SK-N-MC (cell line): ENCODE measurements at regions not wholly inside any gene's neighbourhood (a gene's known extent, or its start where the extent isn't known, plus 50 kb on each side); places are given as distances from the start of the nearest gene placed in this dataset.

Experiments
- EZH2 ChIP-seq: fragments of 200-600 bp; sonication (generic); IDR thresholded peaks from one replicate; pipeline ENCODE4 v1.6.1; 2017; ENCODE audit warnings: antibody characterized with exemption
- FOXP2 ChIP-seq: optimal IDR thresholded peaks from 2 replicates; pipeline ENCODE3; 2011; ENCODE audit warnings: mild to moderate bottlenecking, moderate library complexity; ENCODE audit not compliant: insufficient read depth; ENCODE audit errors: extremely low read length, control extremely low read depth
- POLR2AphosphoS5 ChIP-seq: IDR thresholded peaks from 2 replicates; pipeline ENCODE4 v1.6.1; 2012; ENCODE audit warnings: mild to moderate bottlenecking, low read depth, low read length, borderline replicate concordance

- TF ChIP-seq EZH2 (no peak), FOXP2 (no peak), POLR2AphosphoS5 (no peak)
Measured at GRCh38 chr2:16907645-16908282, 242.1 kb upstream of the CYRIA start.
